ENCODE measurements at regions not wholly inside any gene's neighbourhood (a gene's known extent, or its start where the extent isn't known, plus 50 kb on each side); places are given as distances from the start of the nearest gene placed in this dataset.

DNA sequence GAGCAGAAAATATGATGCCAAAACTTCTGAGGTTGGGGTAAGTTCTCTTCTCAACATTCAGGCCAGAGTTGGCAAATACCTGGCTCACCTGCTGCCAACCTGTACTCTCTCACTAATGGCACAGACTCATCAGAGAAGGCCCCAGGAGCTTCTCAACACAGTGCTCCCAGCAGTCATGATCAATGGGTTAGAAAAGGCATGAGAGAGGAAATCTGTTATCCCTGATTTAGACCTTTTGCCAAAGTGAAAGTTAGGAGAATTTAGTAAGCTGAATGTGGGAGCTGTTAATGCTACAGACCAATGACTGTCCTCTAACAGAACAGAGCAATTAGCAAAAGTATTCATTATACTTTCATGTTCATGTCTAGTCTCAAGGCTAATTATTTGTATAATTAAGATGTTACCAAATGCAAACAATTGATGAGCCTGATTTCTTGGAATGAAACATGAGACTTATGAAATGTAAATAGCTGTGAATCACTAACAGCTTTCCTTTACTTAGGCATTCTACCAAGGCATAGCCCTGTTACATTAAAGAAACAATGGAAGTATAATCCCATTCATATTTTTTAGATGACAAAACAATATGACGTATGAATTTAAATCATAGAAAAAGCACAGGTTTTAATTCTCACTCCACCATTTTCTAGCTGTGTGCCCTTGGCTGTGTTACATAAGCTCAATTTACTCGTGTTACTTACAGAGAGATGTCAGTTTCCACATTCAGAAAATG is 68.7 kb upstream of the MARCHF10 start:
- H3K9me3 Mint-ChIP-seq (ENCODE audit: low read depth): no peaks in the 10 kb centered on the region

DNA sequence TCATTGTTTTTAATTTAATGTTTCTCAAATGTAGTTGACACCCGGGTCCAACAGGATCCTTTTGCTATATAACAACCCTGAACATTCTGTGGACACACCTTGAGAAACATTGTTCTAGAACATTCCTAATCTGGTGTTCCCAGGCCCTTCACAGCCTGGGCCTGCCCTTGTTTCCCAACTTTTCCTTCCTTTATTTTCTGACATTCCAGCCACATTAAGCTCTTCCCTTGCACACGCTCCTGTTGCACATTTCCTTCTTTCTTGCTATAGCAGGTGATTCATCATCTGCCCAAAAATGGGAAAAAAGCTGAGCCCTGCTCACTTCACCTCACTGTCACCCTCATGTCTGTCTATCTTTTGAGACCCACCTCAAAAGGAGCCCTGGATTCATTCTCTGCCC is 67.9 kb upstream of the MARCHF10 start:
- no peaks in the 10 kb centered on the region for H3K36me3 Mint-ChIP-seq (ENCODE audit: low read depth)
- ATAC-seq (no peak), DNase-seq (no peak)
- ChIA-PET POLR2A (no interaction called here), CTCF (interaction anchor here (1.1 to 1.3 kb wide), 2 partner anchors 9 to 13 kb away, joined by 3 to 4 read pairs; no protein-coding TSS in a partner anchor)
- H3K27ac Mint-ChIP-seq: no peak overlapping the region
- no peak overlapping the region for H3K4me3 Mint-ChIP-seq
- H3K4me1 Mint-ChIP-seq: no peaks in the 10 kb centered on the region
- H3K27me3 Mint-ChIP-seq: peaks cover 11% of the 10 kb centered on the region
- intact Hi-C loops (cut with DNase I, micrococcal nuclease): no loop called here
- H3K9me3 Mint-ChIP-seq (ENCODE audit: low read depth): no peaks in the 10 kb centered on the region

More for the DNA sequence above, 68.7 kb upstream of the MARCHF10 start:
- H3K4me1 Mint-ChIP-seq: no peaks in the 10 kb centered on the region
- H3K36me3 Mint-ChIP-seq (ENCODE audit: low read depth): no peaks in the 10 kb centered on the region
- ChIA-PET POLR2A (no interaction called here), CTCF (interaction anchor here (1.3 kb wide), 1 partner anchor 12 kb away, joined by 4 read pairs; no protein-coding TSS in a partner anchor)
- DNase-seq (no peak), ATAC-seq (no peak)
- H3K4me3 Mint-ChIP-seq: no peak overlapping the region
- H3K27ac Mint-ChIP-seq: no peak overlapping the region
- intact Hi-C loops (cut with DNase I, micrococcal nuclease): no loop called here
- H3K27me3 Mint-ChIP-seq: peaks cover 14% of the 10 kb centered on the region

DNA sequence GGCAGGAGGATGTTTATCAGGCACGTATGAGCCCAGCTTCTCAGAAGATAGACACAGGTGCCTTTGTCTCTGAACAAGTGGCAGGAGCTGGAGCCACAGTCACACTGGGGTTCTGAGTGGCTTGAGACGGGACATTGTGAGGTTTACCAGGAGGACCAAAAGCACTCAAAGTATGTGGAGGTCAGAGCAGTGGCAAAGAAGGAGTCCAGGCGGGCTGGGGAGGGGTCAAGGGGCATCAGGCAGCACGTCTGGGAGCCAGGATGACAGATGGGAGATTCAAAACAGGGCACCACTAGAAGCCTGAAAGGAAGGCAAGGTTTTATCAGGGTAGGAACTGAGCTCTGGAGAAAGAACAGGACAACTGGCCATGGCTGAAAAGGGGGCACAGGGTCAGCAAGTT is 67.2 kb upstream of the MARCHF10 start:
- Mint-ChIP-seq H3K27me3 (peaks cover 11% of the 10 kb centered on the region), H3K4me1 (no peaks in the 10 kb centered on the region), H3K4me3 (no peak overlapping the region), H3K9me3 (ENCODE audit: low read depth) (no peaks in the 10 kb centered on the region), H3K27ac (no peak overlapping the region), H3K36me3 (ENCODE audit: low read depth) (no peaks in the 10 kb centered on the region)
- DNase-seq (no peak), ATAC-seq (no peak)
- CTCF ChIA-PET: interaction anchor here (1.1 kb wide), 1 partner anchor 8 kb away, joined by 3 read pairs; no protein-coding TSS in a partner anchor
- intact Hi-C loops (cut with DNase I, micrococcal nuclease): no loop called here
- POLR2A ChIA-PET: no interaction called here

DNA sequence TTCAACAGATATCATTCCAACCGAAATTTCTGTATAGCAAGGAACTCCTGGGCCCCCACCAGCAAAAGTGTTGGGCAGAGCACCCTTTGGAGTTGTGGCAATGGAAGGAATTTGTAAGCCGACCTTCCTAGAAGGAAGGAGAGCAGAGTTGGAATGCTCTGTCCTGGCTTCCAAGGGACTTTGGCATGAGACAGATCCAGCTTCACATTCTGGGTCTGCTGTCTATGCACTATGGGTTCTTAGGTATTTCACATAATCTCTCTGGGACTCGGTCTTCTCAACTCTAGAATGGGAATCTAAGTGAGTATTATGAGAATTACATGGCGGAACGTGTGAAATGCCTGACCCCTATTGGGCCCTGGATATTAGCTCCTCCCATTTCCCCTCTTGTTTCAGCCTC is 63.2 kb upstream of the MARCHF10 start:
- Mint-ChIP-seq H3K36me3 (ENCODE audit: low read depth) (no peaks in the 10 kb centered on the region), H3K9me3 (ENCODE audit: low read depth) (no peaks in the 10 kb centered on the region), H3K27me3 (peaks cover 14% of the 10 kb centered on the region), H3K4me1 (no peaks in the 10 kb centered on the region), H3K4me3 (no peak overlapping the region), H3K27ac (no peak overlapping the region)
- CTCF ChIA-PET: interaction anchor here (1.5 kb wide), 1 partner anchor 29 kb away, joined by 4 read pairs; no protein-coding TSS in a partner anchor
- no peak for DNase-seq
- intact Hi-C loops (cut with DNase I, micrococcal nuclease): no loop called here
- POLR2A ChIA-PET: interaction anchor here (0.7 kb wide), 1 partner anchor 15 kb away, joined by 3 read pairs; no protein-coding TSS in a partner anchor
- no peak for ATAC-seq

DNA sequence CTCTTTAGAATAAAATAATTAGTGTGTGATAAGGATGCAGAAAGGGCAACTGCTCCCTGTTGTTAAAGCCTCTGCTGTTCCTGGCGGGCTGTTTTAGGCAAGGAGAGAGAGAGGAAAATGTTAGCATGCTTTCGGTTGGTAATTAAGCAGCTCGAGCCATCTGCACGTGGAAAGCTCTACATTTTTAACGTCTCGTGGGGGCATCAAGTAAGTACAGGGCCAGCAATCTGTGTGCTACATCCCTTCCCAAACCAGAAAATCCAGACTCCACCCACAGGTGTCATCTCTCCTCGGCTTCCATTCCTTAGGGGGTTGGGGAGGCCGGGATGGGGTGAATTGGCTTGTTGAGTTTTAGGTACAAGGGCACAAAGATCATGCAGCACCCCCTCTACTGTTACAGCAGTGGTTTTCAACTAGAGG is 62.4 kb upstream of the MARCHF10 start:
- Mint-ChIP-seq H3K36me3 (ENCODE audit: low read depth) (no peaks in the 10 kb centered on the region), H3K27ac (no peak overlapping the region), H3K4me1 (no peaks in the 10 kb centered on the region), H3K4me3 (no peak overlapping the region), H3K9me3 (ENCODE audit: low read depth) (no peaks in the 10 kb centered on the region), H3K27me3 (peaks cover 12% of the 10 kb centered on the region)
- DNase-seq (no peak), ATAC-seq (no peak)
- intact Hi-C loops (cut with DNase I, micrococcal nuclease): no loop called here
- POLR2A ChIA-PET: interaction anchor here (0.7 kb wide), 1 partner anchor 14 kb away, joined by 3 read pairs; no protein-coding TSS in a partner anchor
- CTCF ChIA-PET: no interaction called here

DNA sequence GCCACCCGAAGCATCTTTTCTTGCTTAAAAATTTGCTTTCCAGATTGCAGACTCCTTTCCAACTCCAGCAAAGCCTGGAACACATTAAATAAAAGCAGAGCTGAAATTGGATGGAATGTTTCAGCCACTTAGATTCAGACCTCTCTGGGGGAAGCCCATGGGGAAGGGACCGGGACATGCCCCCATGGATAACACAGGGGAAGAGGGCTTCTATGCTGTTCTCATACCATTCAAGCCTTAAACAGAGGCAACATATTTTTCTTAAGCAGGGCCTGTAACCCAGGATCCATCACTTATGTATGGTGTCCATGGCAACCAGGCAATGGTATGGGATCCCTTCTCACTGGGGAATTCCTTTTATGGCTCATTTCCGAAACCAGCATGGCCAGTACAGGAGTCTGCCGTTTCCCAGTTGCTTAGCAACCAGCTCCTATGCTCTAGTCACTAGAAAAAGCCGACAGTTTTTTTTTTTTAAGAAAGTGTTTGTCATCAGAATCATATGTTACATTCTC is 62.0 kb upstream of the MARCHF10 start:
- intact Hi-C loops (cut with DNase I, micrococcal nuclease): no loop called here
- H3K4me3 Mint-ChIP-seq: no peak overlapping the region
- no peaks in the 10 kb centered on the region for H3K36me3 Mint-ChIP-seq (ENCODE audit: low read depth)
- ATAC-seq (no peak), DNase-seq (no peak)
- POLR2A ChIA-PET: no interaction called here
- CTCF ChIA-PET: no interaction called here
- peaks cover 12% of the 10 kb centered on the region for H3K27me3 Mint-ChIP-seq
- H3K9me3 Mint-ChIP-seq (ENCODE audit: low read depth): no peaks in the 10 kb centered on the region
- H3K27ac Mint-ChIP-seq: no peak overlapping the region
- H3K4me1 Mint-ChIP-seq: no peaks in the 10 kb centered on the region

DNA sequence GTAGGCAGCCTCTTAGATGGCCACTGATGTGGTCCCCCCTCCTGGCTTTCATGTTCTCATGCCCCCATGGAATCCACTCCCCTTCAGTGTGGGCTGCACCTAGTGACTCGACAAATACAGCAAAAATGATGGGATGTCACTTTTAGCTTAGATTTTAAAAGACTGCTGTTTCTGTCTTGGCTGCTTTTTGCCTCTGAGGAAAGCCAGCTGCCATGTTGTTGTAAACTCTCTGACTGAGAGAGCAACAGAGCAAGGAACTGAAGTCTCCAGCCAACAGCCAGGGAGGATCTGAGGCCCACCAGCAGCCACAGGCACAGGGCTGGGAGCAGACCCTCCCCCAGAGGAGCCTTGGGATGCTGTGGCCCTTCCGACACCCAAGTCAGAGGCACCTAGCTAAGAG is 60.6 kb upstream of the MARCHF10 start:
- no peak for ATAC-seq
- Mint-ChIP-seq H3K27me3 (peaks cover 12% of the 10 kb centered on the region), H3K4me3 (no peak overlapping the region), H3K27ac (no peak overlapping the region), H3K9me3 (ENCODE audit: low read depth) (no peaks in the 10 kb centered on the region), H3K36me3 (ENCODE audit: low read depth) (no peaks in the 10 kb centered on the region), H3K4me1 (no peaks in the 10 kb centered on the region)
- CTCF ChIA-PET: no interaction called here
- DNase-seq: no peak
- POLR2A ChIA-PET: interaction anchor here (0.8 kb wide), 1 partner anchor 9 kb away, joined by 4 read pairs; no protein-coding TSS in a partner anchor
- intact Hi-C loops (cut with DNase I, micrococcal nuclease): no loop called here

DNA sequence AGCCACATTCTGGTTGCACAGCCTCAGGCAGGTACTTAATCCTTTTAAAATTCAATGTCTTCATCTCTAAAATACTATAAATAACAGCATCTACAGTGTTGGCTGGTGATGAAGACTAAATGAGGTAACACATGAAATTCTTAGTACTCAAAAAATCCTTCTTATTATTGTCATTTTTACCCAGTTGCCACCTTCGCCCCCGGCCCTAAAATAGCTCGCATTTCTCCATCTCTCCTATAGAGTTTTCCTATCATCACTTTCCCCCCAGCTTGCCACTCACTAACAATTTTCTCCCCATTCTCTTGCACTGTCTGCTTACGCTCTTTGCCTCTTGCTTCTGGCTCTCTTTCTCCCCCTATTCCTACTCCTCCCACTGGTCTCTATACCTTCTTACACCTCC is 59.9 kb upstream of the MARCHF10 start:
- POLR2A ChIA-PET: no interaction called here
- no peaks in the 10 kb centered on the region for H3K4me1 Mint-ChIP-seq
- intact Hi-C loops (cut with DNase I, micrococcal nuclease): no loop called here
- H3K36me3 Mint-ChIP-seq (ENCODE audit: low read depth): no peaks in the 10 kb centered on the region
- no peak for ATAC-seq
- H3K4me3 Mint-ChIP-seq: no peak overlapping the region
- no peak overlapping the region for H3K27ac Mint-ChIP-seq
- peaks cover 11% of the 10 kb centered on the region for H3K27me3 Mint-ChIP-seq
- CTCF ChIA-PET: no interaction called here
- no peaks in the 10 kb centered on the region for H3K9me3 Mint-ChIP-seq (ENCODE audit: low read depth)
- DNase-seq: no peak

DNA sequence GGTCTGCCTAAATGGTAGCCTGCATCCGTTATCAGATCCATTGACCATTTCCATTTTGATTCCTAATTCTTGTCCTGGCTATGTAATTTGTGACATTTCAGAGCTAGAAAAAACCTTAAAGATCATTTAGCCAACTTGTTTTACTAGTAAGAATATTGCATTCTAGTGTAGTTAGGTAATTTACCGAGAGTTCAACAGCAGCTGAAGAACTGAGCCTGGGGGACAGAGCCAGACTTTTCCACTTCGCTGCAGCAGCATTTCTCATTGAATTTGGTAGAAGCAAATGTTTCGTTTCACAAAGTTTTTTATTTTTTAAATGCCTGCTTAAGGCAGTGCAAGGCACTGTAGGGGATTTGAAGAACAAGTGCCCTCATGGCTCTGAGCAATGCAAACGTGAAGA is 59.2 kb upstream of the MARCHF10 start:
- intact Hi-C loops (cut with DNase I, micrococcal nuclease): no loop called here
- no peaks in the 10 kb centered on the region for H3K9me3 Mint-ChIP-seq (ENCODE audit: low read depth)
- peaks cover 11% of the 10 kb centered on the region for H3K27me3 Mint-ChIP-seq
- H3K27ac Mint-ChIP-seq: no peak overlapping the region
- no peaks in the 10 kb centered on the region for H3K4me1 Mint-ChIP-seq
- CTCF ChIA-PET: interaction anchor here (0.8 to 1.3 kb wide), 2 partner anchors 8 to 24 kb away, joined by 3 read pairs; no protein-coding TSS in a partner anchor
- H3K4me3 Mint-ChIP-seq: no peak overlapping the region
- no peaks in the 10 kb centered on the region for H3K36me3 Mint-ChIP-seq (ENCODE audit: low read depth)
- POLR2A ChIA-PET: no interaction called here
- DNase-seq: no peak
- no peak for ATAC-seq

DNA sequence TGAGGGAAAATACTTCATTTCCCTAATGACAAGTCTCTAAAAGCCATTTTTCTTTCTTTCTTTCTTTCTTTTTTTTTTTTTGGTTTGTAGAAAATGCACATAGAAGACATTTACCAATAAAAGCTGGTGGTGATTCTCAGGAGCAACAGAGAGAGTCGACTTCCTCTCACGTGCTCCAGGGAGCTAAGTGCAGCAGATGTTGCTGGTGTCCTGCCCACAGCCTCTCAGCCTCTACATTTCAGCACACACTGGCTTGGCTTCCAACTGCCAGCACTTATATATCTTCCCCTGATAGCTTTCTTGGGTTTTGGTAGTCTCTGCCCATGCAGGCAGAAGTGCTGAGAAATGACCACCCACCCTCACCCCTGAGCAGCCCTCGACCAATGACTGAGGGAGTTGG is 58.4 kb upstream of the MARCHF10 start:
- H3K9me3 Mint-ChIP-seq (ENCODE audit: low read depth): no peaks in the 10 kb centered on the region
- no peak overlapping the region for H3K27ac Mint-ChIP-seq
- ChIA-PET CTCF (interaction anchor here (0.6 to 1.3 kb wide), 2 partner anchors 9 to 37 kb away, joined by 3 read pairs; no protein-coding TSS in a partner anchor), POLR2A (no interaction called here)
- H3K4me3 Mint-ChIP-seq: no peak overlapping the region
- no peaks in the 10 kb centered on the region for H3K4me1 Mint-ChIP-seq
- H3K36me3 Mint-ChIP-seq (ENCODE audit: low read depth): no peaks in the 10 kb centered on the region
- intact Hi-C loops (cut with DNase I, micrococcal nuclease): no loop called here
- peaks cover 11% of the 10 kb centered on the region for H3K27me3 Mint-ChIP-seq
- ATAC-seq (no peak), DNase-seq (no peak)

DNA sequence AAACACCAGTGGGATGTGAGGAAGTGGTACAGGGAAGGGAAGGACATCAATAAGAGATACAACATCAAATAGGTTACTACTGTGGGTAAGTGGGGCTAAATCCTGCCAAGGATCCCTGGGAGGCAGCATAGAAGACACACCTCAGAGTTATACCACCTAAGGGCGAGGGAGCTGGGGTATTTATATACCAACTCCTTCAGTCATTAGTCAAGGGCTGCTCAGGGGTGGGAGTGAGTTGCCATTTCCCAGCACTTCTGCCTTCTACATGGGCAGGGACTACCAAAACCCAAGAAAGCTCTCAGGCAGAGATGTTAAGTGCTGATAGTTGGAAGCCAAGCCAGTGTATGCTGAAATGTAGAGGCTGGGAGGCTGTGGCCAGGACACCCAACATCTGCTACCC is 57.5 kb upstream of the MARCHF10 start:
- H3K4me3 Mint-ChIP-seq: no peak overlapping the region
- intact Hi-C loops (cut with DNase I, micrococcal nuclease): no loop called here

DNA sequence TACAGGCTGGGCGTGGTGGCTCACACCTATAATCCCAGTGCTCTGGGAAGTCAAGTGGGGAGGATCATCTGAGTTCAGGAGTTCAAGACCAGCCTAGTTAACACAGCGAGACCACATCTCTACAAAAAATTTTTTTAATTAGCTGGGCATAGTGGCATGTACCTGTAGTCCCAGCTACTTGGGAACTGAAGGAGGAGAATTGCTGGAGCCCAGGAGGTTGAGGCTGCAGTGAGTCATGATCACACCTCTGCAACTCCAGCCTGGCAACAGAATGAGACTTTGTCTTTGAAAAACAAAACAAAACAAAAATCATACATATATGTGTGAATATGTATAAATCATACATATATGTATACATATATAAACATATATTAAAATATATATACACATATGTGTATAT is 54.1 kb upstream of the MARCHF10 start:
- peaks cover 5% of the 10 kb centered on the region for H3K27me3 Mint-ChIP-seq
- no peaks in the 10 kb centered on the region for H3K36me3 Mint-ChIP-seq (ENCODE audit: low read depth)
- intact Hi-C loops (cut with DNase I, micrococcal nuclease): no loop called here
- H3K4me3 Mint-ChIP-seq: no peak overlapping the region
- ChIA-PET POLR2A (no interaction called here), CTCF (no interaction called here)
- no peaks in the 10 kb centered on the region for H3K9me3 Mint-ChIP-seq (ENCODE audit: low read depth)
- ATAC-seq (no peak), DNase-seq (no peak)
- H3K4me1 Mint-ChIP-seq: no peaks in the 10 kb centered on the region
- H3K27ac Mint-ChIP-seq: no peak overlapping the region

More for the DNA sequence above, 57.5 kb upstream of the MARCHF10 start:
- Mint-ChIP-seq H3K4me1 (no peaks in the 10 kb centered on the region), H3K27me3 (peaks cover 11% of the 10 kb centered on the region), H3K36me3 (ENCODE audit: low read depth) (no peaks in the 10 kb centered on the region), H3K9me3 (ENCODE audit: low read depth) (no peaks in the 10 kb centered on the region), H3K27ac (no peak overlapping the region)
- POLR2A ChIA-PET: no interaction called here
- ATAC-seq: no peak
- DNase-seq: no peak
- CTCF ChIA-PET: no interaction called here

All from activated CD4-positive, alpha-beta T cell treated with anti-CD3 and anti-CD28 coated beads for 36 hours (primary cell).